Activated CD4-positive, alpha-beta T cell treated with anti-CD3 and anti-CD28 coated beads for 24 hours (primary cell): ENCODE measurements at regions not wholly inside any gene's neighbourhood (a gene's known extent, or its start where the extent isn't known, plus 50 kb on each side); places are given as distances from the start of the nearest gene placed in this dataset.
"Not testable (repeated sequence)": the region's sequence is repeated elsewhere in the genome, so short reads cannot be mapped to it uniquely, and the experiment has no call there.

Source experiments
- DNase-seq, 2 donors: peaks; one replicate each; pipeline ENCODE4 v3.0.0-alpha.2; 2020; ENCODE audit warnings: low read depth in 2 of 2

GRCh38 chr1:245102149-245102548 lies 52.6 kb upstream of the KIF26B start:
- not testable (repeated sequence) for DNase-seq

- no peak for DNase-seq
These were observed 55.4 kb upstream of the KIF26B start for GRCh38 chr1:245099401-245099800.

- DNase-seq: no peak
These were observed 55.9 kb upstream of the KIF26B start for GRCh38 chr1:245098924-245099323.

- DNase-seq: no peak
These were observed 58.3 kb upstream of the KIF26B start for GRCh38 chr1:245096311-245097066.

- DNase-seq: no peak
These were observed 58.9 kb upstream of the KIF26B start for GRCh38 chr1:245095903-245096302.

- no peak for DNase-seq
These were observed 59.8 kb upstream of the KIF26B start for GRCh38 chr1:245094954-245095353.

GRCh38 chr1:245094092-245094491 lies 60.7 kb upstream of the KIF26B start:
- DNase-seq: no peak

GRCh38 chr1:245092638-245092976 lies 62.2 kb upstream of the KIF26B start:
- no peak for DNase-seq

GRCh38 chr1:245091818-245092637 lies 62.8 kb upstream of the KIF26B start:
- no peak for DNase-seq

- no peak for DNase-seq
These were observed 63.6 kb upstream of the KIF26B start for GRCh38 chr1:245091171-245091621.

GRCh38 chr1:245090491-245091090 lies 64.2 kb upstream of the KIF26B start:
- no peak for DNase-seq

GRCh38 chr1:245087723-245088122 lies 67.1 kb upstream of the KIF26B start:
- DNase-seq: no peak

GRCh38 chr1:245086389-245086969 lies 68.3 kb upstream of the KIF26B start:
- no peak for DNase-seq

- DNase-seq: no peak
These were observed 69.2 kb upstream of the KIF26B start for GRCh38 chr1:245085508-245086095.

GRCh38 chr1:245084551-245084950 lies 70.2 kb upstream of the KIF26B start:
- DNase-seq: no peak

- DNase-seq: no peak
These were observed 75.7 kb upstream of the KIF26B start for GRCh38 chr1:245079021-245079609.

GRCh38 chr1:245074898-245075297 lies 79.9 kb upstream of the KIF26B start:
- no peak for DNase-seq

- no peak for DNase-seq
These were observed 80.5 kb upstream of the KIF26B start for GRCh38 chr1:245074232-245074747.

GRCh38 chr1:245070836-245071615 lies 83.8 kb upstream of the KIF26B start:
- DNase-seq: no peak

GRCh38 chr1:245067257-245067656 lies 87.5 kb upstream of the KIF26B start:
- no peak for DNase-seq
